HG03565 (cell line): ENCODE measurements at regions not wholly inside any gene's neighbourhood (a gene's known extent, or its start where the extent isn't known, plus 50 kb on each side); places are given as distances from the start of the nearest gene placed in this dataset.
"Not testable (repeated sequence)": the region's sequence is repeated elsewhere in the genome, so short reads cannot be mapped to it uniquely, and the experiment has no call there.

Experiments used
- ATAC-seq: cut with Tn5 transposase; IDR thresholded peaks from one replicate; pipeline ENCODE4 v1.9.1; 2021; ENCODE audit warnings: mild to moderate bottlenecking, moderate library complexity; ENCODE audit not compliant: unreplicated experiment

DNA sequence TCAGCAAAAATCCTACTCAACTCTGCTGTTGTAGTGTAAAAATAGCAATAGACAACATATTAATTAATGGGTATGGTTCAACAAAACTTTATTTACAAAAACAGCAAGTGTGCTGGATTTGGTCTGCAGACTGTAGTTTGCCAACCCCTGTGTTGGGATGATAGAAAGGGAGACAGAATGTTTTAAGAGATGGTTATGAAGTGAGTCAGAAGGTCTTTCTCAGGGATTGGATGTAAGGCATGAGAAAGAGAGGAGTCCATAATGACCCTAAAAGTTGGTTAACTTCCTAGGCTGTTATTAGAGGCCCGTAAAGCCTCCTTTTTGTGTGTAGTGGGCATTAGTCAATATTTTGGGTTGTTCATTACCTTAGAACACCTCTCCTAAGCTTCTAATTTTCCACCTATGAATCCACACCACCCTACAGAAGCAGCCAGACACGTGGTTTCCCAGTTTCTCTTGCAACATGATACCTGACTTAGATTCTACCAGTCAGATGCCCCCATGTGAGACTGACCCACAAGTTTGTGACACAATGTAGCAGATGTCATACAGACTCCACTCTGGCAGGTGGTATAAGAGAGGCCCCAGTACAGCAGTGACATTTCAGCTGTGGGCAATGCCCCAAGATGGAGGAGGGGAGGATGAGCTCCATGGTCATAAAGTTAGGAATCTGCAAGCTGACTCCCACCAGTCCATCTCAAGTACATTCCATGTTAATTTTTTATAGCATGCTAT lies 1015.6 kb downstream of the KCNMA1 start:
- ATAC-seq, result no peak

- ATAC-seq, result no peak
These were observed 1019.0 kb downstream of the KCNMA1 start for GRCh38 chr10:76618641-76619040.

DNA sequence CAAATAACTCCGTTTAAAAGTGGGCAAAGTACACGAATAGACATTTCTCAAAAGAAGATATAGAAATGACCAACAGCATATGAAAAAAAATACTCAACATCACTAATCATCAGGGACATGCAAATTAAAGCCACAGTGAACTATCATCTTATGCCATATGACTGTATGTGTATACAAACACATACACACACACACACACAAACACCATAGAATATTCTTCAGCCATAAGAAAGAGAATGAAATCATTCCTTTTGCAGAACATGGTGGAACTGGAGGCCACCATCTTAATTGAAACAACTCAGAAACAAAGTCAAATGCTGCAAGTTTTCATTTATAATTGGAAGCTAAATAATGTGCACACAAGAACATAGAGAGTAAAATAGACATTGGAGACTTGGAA lies 1019.4 kb downstream of the KCNMA1 start:
- no peak for ATAC-seq

GRCh38 chr10:76616666-76617065 lies 1020.9 kb downstream of the KCNMA1 start:
- ATAC-seq, result not testable (repeated sequence)

DNA sequence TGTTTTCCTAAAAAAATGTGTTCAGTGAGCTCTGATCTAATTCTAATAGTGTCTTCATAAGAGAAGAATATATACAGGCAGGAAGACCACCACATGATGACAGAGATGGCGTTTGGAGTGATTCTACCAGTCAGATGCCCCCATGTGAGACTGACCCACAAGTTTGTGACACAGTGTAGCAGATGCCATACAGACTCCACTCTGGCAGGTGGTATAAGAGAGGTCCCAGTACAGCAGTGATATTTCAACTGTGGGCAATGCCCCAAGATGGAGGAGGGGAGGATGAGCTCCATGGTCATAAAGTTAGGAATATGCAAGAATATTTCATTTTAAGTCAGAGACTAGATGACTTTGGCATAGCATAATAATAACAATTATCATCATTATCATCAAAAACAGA lies 1022.6 kb downstream of the KCNMA1 start:
- ATAC-seq, result no peak
